GM18505 (cell line): ENCODE measurements at regions not wholly inside any gene's neighbourhood (a gene's known extent, or its start where the extent isn't known, plus 50 kb on each side); places are given as distances from the start of the nearest gene placed in this dataset.

ENCODE experiments used
- ATAC-seq: cut with Tn5 transposase; IDR thresholded peaks from one replicate; pipeline ENCODE4 v1.9.1; 2021; ENCODE audit not compliant: unreplicated experiment
- POLR2A ChIP-seq: IDR thresholded peaks from 4 replicates; pipeline ENCODE4 v1.6.1; 2011; ENCODE audit warnings: borderline replicate concordance; ENCODE audit not compliant: insufficient read depth, insufficient read length; ENCODE audit errors: extremely low read depth

GRCh38 chr10:10777723-10778122 is 239.9 kb upstream of the CELF2 start:
- TF ChIP-seq POLR2A: no peak
- ATAC-seq: no peak

GRCh38 chr10:10778959-10779358 is 238.7 kb upstream of the CELF2 start:
- no peak for TF ChIP-seq POLR2A
- ATAC-seq: no peak

- no peak for ATAC-seq
- TF ChIP-seq POLR2A: no peak
Measured at GRCh38 chr10:10779511-10779910, 238.2 kb upstream of the CELF2 start.

- ATAC-seq: no peak
- TF ChIP-seq POLR2A: no peak
Measured at GRCh38 chr10:10780746-10781145, 236.9 kb upstream of the CELF2 start.

GRCh38 chr10:10782603-10783002 is 235.1 kb upstream of the CELF2 start:
- ATAC-seq: no peak
- TF ChIP-seq POLR2A: no peak

- no peak for ATAC-seq
- TF ChIP-seq POLR2A: no peak
Measured at GRCh38 chr10:10785627-10786026, 232.0 kb upstream of the CELF2 start.

GRCh38 chr10:10786109-10787090 is 231.3 kb upstream of the CELF2 start:
- TF ChIP-seq POLR2A: no peak
- no peak for ATAC-seq

GRCh38 chr10:10787586-10787985 is 230.1 kb upstream of the CELF2 start:
- no peak for TF ChIP-seq POLR2A
- no peak for ATAC-seq

- TF ChIP-seq POLR2A: no peak
Measured at GRCh38 chr10:10788761-10789160, 228.9 kb upstream of the CELF2 start.

GRCh38 chr10:10791869-10792268 is 225.8 kb upstream of the CELF2 start:
- no peak for TF ChIP-seq POLR2A
- no peak for ATAC-seq

More at GRCh38 chr10:10788761-10789160, 228.9 kb upstream of the CELF2 start:
- ATAC-seq: no peak

GRCh38 chr10:10792681-10793080 is 225.0 kb upstream of the CELF2 start:
- ATAC-seq: no peak
- TF ChIP-seq POLR2A: no peak

GRCh38 chr10:10794046-10794445 is 223.6 kb upstream of the CELF2 start:
- no peak for ATAC-seq

GRCh38 chr10:10794791-10795191 is 222.9 kb upstream of the CELF2 start:
- ATAC-seq: no peak
- TF ChIP-seq POLR2A: no peak

More at GRCh38 chr10:10794046-10794445, 223.6 kb upstream of the CELF2 start:
- TF ChIP-seq POLR2A: no peak

- no peak for ATAC-seq
- no peak for TF ChIP-seq POLR2A
Measured at GRCh38 chr10:10796061-10796773, 221.5 kb upstream of the CELF2 start.

- no peak for TF ChIP-seq POLR2A
Measured at GRCh38 chr10:10796774-10797415, 220.8 kb upstream of the CELF2 start.

More at GRCh38 chr10:10796774-10797415, 220.8 kb upstream of the CELF2 start:
- no peak for ATAC-seq
